SK-N-SH (cell line): ENCODE measurements at regions not wholly inside any gene's neighbourhood (a gene's known extent, or its start where the extent isn't known, plus 50 kb on each side); places are given as distances from the start of the nearest gene placed in this dataset.

Experiments
- GATA2 ChIP-seq: sonication (generic); formaldehyde crosslinking; IDR thresholded peaks from 2 replicates; pipeline ENCODE4 v1.5.0; 2020; ENCODE audit warnings: mild to moderate bottlenecking, missing genetic modification reagents
- JUND ChIP-seq: IDR thresholded peaks from 2 replicates; pipeline ENCODE4 v1.4.0; 2012
- POLR2AphosphoS5 ChIP-seq: IDR thresholded peaks from 2 replicates; pipeline ENCODE4 v1.6.1; 2012; ENCODE audit warnings: low read depth, low read length
- RFX5 ChIP-seq: IDR thresholded peaks from 2 replicates; pipeline ENCODE4 v1.6.1; 2012; ENCODE audit warnings: mild to moderate bottlenecking, improper control_type of control experiment, low read length
- SIN3A ChIP-seq: IDR thresholded peaks from 2 replicates; pipeline ENCODE4 v1.6.1; 2012; ENCODE audit warnings: low read depth, mild to moderate bottlenecking, low read length, moderate library complexity, borderline replicate concordance
- TAF1 ChIP-seq: IDR thresholded peaks from 2 replicates; pipeline ENCODE4 v1.6.1; 2012; ENCODE audit warnings: low read depth, mild to moderate bottlenecking, low read length, moderate library complexity, borderline replicate concordance
- TEAD4 ChIP-seq: IDR thresholded peaks from 2 replicates; pipeline ENCODE4 v1.4.0; 2012; ENCODE audit warnings: mild to moderate bottlenecking, borderline replicate concordance; ENCODE audit not compliant: insufficient read depth
- TF ChIP-seq, protein P1 (sequence below): fragments of 200-600 bp; sonication (generic); IDR thresholded peaks from 2 replicates; pipeline ENCODE4 v1.6.1; 2017; ENCODE audit warnings: antibody characterized with exemption, mild to moderate bottlenecking, moderate library complexity
- TF ChIP-seq, protein P2 (sequence below): IDR thresholded peaks from 2 replicates; pipeline ENCODE4; 2012
- TF ChIP-seq, protein P3 (sequence below): IDR thresholded peaks from 2 replicates; pipeline ENCODE4 v1.4.0; 2012; ENCODE audit warnings: low read depth
- TF ChIP-seq, protein P4 (sequence below): fragments of 150-350 bp; IDR thresholded peaks from 2 replicates; pipeline ENCODE4 v1.6.1; 2017; ENCODE audit warnings: antibody characterized with exemption, low read length, low read depth, borderline replicate concordance
- TF ChIP-seq, protein P5 (sequence below): IDR thresholded peaks from 2 replicates; pipeline ENCODE4 v1.4.0; 2012; ENCODE audit warnings: low read depth, borderline replicate concordance

DNA sequence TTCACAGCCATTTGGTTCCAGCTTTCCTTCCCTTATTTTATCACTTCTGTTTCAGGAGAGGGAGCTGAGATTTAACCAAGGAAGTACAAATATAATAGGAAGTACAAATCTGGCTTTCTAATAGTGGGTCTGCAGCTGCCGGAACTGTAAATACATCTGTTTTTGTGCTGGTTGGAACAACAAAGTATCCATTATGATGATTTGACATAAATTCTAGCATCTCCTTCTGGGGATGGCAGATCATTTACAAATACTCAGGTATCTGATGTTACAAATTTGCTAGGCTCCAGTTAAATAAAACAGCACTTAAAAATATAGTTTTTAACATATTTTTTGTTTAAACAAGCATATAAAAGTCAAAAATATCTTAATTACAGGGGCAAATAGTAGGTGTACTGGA is 131.3 kb upstream of the SMIM21 start:
- TF ChIP-seq, protein P1, sequence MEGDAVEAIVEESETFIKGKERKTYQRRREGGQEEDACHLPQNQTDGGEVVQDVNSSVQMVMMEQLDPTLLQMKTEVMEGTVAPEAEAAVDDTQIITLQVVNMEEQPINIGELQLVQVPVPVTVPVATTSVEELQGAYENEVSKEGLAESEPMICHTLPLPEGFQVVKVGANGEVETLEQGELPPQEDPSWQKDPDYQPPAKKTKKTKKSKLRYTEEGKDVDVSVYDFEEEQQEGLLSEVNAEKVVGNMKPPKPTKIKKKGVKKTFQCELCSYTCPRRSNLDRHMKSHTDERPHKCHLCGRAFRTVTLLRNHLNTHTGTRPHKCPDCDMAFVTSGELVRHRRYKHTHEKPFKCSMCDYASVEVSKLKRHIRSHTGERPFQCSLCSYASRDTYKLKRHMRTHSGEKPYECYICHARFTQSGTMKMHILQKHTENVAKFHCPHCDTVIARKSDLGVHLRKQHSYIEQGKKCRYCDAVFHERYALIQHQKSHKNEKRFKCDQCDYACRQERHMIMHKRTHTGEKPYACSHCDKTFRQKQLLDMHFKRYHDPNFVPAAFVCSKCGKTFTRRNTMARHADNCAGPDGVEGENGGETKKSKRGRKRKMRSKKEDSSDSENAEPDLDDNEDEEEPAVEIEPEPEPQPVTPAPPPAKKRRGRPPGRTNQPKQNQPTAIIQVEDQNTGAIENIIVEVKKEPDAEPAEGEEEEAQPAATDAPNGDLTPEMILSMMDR = no peak
- TF ChIP-seq, protein P2, sequence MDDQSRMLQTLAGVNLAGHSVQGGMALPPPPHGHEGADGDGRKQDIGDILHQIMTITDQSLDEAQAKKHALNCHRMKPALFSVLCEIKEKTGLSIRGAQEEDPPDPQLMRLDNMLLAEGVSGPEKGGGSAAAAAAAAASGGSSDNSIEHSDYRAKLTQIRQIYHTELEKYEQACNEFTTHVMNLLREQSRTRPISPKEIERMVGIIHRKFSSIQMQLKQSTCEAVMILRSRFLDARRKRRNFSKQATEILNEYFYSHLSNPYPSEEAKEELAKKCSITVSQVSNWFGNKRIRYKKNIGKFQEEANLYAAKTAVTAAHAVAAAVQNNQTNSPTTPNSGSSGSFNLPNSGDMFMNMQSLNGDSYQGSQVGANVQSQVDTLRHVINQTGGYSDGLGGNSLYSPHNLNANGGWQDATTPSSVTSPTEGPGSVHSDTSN = no peak
- TF ChIP-seq JUND (no peak), POLR2AphosphoS5 (no peak), TEAD4 (no peak), SIN3A (no peak), RFX5 (no peak), TAF1 (no peak), GATA2 (CRISPR knock-in tag) (no peak)
- TF ChIP-seq, protein P3, sequence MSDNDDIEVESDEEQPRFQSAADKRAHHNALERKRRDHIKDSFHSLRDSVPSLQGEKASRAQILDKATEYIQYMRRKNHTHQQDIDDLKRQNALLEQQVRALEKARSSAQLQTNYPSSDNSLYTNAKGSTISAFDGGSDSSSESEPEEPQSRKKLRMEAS = no peak
- TF ChIP-seq, protein P4, sequence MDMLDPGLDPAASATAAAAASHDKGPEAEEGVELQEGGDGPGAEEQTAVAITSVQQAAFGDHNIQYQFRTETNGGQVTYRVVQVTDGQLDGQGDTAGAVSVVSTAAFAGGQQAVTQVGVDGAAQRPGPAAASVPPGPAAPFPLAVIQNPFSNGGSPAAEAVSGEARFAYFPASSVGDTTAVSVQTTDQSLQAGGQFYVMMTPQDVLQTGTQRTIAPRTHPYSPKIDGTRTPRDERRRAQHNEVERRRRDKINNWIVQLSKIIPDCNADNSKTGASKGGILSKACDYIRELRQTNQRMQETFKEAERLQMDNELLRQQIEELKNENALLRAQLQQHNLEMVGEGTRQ = no peak
- TF ChIP-seq, protein P5, sequence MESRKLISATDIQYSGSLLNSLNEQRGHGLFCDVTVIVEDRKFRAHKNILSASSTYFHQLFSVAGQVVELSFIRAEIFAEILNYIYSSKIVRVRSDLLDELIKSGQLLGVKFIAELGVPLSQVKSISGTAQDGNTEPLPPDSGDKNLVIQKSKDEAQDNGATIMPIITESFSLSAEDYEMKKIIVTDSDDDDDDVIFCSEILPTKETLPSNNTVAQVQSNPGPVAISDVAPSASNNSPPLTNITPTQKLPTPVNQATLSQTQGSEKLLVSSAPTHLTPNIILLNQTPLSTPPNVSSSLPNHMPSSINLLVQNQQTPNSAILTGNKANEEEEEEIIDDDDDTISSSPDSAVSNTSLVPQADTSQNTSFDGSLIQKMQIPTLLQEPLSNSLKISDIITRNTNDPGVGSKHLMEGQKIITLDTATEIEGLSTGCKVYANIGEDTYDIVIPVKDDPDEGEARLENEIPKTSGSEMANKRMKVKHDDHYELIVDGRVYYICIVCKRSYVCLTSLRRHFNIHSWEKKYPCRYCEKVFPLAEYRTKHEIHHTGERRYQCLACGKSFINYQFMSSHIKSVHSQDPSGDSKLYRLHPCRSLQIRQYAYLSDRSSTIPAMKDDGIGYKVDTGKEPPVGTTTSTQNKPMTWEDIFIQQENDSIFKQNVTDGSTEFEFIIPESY = no peak
